Osteoblast (primary cell): ENCODE measurements at regions not wholly inside any gene's neighbourhood (a gene's known extent, or its start where the extent isn't known, plus 50 kb on each side); places are given as distances from the start of the nearest gene placed in this dataset.

Experiments
- DNase-seq: peaks from one replicate; pipeline ENCODE4 v3.0.0; 2011; ENCODE audit warnings: low spot score, mixed read lengths; ENCODE audit not compliant: insufficient read length; ENCODE audit errors: missing footprints
- H2AFZ ChIP-seq: 2 replicates; pipeline ENCODE4 v1.6.0; 2011; ENCODE audit warnings: mild to moderate bottlenecking, low read length
- H3K27ac ChIP-seq: 2 replicates; pipeline ENCODE4 v1.5.1; 2011; ENCODE audit warnings: mild to moderate bottlenecking, low read depth, low read length, moderate library complexity
- H3K27me3 ChIP-seq: 2 replicates; pipeline ENCODE4 v1.6.0; 2012; ENCODE audit warnings: mild to moderate bottlenecking, control low read depth, inconsistent platforms, low read length, moderate library complexity; ENCODE audit not compliant: insufficient read depth
- H3K36me3 ChIP-seq: 2 replicates; pipeline ENCODE4 v1.5.1; 2011; ENCODE audit warnings: mild to moderate bottlenecking, low read length, control low read depth, moderate library complexity; ENCODE audit not compliant: insufficient read depth
- H3K4me1 ChIP-seq: 2 replicates; pipeline ENCODE4 v1.5.1; 2011; ENCODE audit warnings: mild to moderate bottlenecking, low read length, control low read depth, moderate library complexity; ENCODE audit not compliant: insufficient read depth
- H3K4me2 ChIP-seq: 2 replicates; pipeline ENCODE4 v1.6.0; 2011; ENCODE audit warnings: mild to moderate bottlenecking, low read length; ENCODE audit not compliant: insufficient read depth
- H3K4me3 ChIP-seq: fragments of 200-600 bp; sonication (generic); 3 replicates; pipeline ENCODE4 v1.5.1; 2012; ENCODE audit warnings: mild to moderate bottlenecking, low read length, inconsistent platforms; ENCODE audit not compliant: insufficient read depth
- H3K79me2 ChIP-seq: 2 replicates; pipeline ENCODE4 v1.6.0; 2012; ENCODE audit warnings: mild to moderate bottlenecking, low read length, control low read depth, inconsistent platforms; ENCODE audit not compliant: insufficient read depth
- H3K9me3 ChIP-seq: 2 replicates; pipeline ENCODE4 v1.5.1; 2011; ENCODE audit warnings: low read depth, low read length, control low read depth
- H4K20me1 ChIP-seq: 2 replicates; pipeline ENCODE4 v1.6.0; 2012; ENCODE audit warnings: mild to moderate bottlenecking, low read length, control low read depth; ENCODE audit not compliant: insufficient read depth
- CTCF ChIP-seq: IDR thresholded peaks from 2 replicates; pipeline ENCODE4 v1.5.1; 2011; ENCODE audit warnings: mild to moderate bottlenecking, low read depth, low read length, moderate library complexity; ENCODE audit errors: extremely low read depth

- H3K4me2 ChIP-seq, result no peak overlapping the region
- DNase-seq, result no peak
- peaks cover 4% of the 10 kb centered on the region for H3K4me1 ChIP-seq
- H4K20me1 ChIP-seq, result no peaks in the 10 kb centered on the region
- H3K9me3 ChIP-seq, result no peaks in the 10 kb centered on the region
- no peaks in the 10 kb centered on the region for H3K79me2 ChIP-seq
- H2AFZ ChIP-seq, result no peak overlapping the region
- no peak overlapping the region for H3K4me3 ChIP-seq
- no peak for TF ChIP-seq CTCF
- H3K36me3 ChIP-seq, result no peaks in the 10 kb centered on the region
- H3K27me3 ChIP-seq, result no peaks in the 10 kb centered on the region
- no peak overlapping the region for H3K27ac ChIP-seq
Observed at GRCh38 chr17:31686495-31686894, 172.5 kb downstream of the COPRS start.

DNA sequence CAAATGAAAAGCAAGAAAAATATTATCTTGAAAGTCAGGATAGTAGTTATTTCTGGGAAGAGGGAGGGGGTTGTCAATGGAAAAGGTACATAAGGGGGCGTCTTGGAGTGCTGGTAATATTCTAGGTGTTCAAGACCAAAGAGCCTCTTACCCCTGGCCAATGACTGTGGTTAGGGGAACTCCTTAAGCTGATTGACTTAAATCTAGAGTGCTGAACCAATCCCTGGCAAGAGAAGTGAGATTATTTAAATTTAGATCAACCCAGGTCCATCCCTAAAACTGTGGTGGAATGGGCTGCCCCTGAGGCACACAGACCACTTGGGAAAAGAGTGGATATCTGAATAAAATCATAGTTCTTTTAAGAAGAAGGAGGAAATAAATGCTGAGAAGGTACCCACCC, 174.1 kb downstream of the COPRS start:
- Histone ChIP-seq H3K27me3 (no peaks in the 10 kb centered on the region), H3K36me3 (no peaks in the 10 kb centered on the region), H3K4me2 (no peak overlapping the region), H3K4me1 (peaks cover 4% of the 10 kb centered on the region), H3K27ac (no peak overlapping the region), H4K20me1 (no peaks in the 10 kb centered on the region), H3K79me2 (no peaks in the 10 kb centered on the region), H2AFZ (no peak overlapping the region), H3K4me3 (no peak overlapping the region), H3K9me3 (no peaks in the 10 kb centered on the region)
- no peak for DNase-seq
- TF ChIP-seq CTCF, result no peak

DNA sequence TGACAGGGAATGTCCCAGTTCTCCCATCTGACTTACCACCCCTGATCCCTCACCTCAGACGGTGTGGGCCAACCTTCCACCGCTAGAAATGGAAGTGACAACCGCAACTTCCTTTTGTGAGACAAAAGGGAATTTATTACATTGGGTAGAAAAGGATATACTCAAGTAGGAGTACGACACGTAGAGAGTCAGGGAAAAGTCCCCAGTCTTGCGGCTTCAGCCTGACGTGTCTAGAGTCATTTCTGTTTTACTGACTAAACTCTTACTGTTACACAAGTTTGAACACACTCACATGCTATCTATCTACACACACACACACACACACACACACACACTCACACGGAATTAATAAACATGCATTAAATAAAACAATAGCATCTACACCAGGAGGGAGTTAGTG, 178.9 kb downstream of the COPRS start:
- no peak for DNase-seq
- no peaks in the 10 kb centered on the region for H4K20me1 ChIP-seq
- peaks cover 7% of the 10 kb centered on the region for H3K4me1 ChIP-seq
- H3K9me3 ChIP-seq, result no peaks in the 10 kb centered on the region
- no peak overlapping the region for H3K4me2 ChIP-seq
- no peaks in the 10 kb centered on the region for H3K27me3 ChIP-seq
- no peaks in the 10 kb centered on the region for H3K79me2 ChIP-seq
- H2AFZ ChIP-seq, result no peak overlapping the region
- no peak for TF ChIP-seq CTCF
- H3K27ac ChIP-seq, result no peak overlapping the region
- H3K4me3 ChIP-seq, result no peak overlapping the region
- H3K36me3 ChIP-seq, result no peaks in the 10 kb centered on the region

- Histone ChIP-seq H3K27me3 (no peaks in the 10 kb centered on the region), H3K27ac (no peak overlapping the region), H3K36me3 (no peaks in the 10 kb centered on the region), H3K4me3 (no peak overlapping the region), H3K4me2 (no peak overlapping the region), H3K79me2 (no peaks in the 10 kb centered on the region), H3K4me1 (peaks cover 10% of the 10 kb centered on the region), H4K20me1 (no peaks in the 10 kb centered on the region), H3K9me3 (no peaks in the 10 kb centered on the region), H2AFZ (no peak overlapping the region)
- no peak for TF ChIP-seq CTCF
- DNase-seq, result no peak
Observed at GRCh38 chr17:31679667-31680066, 179.4 kb downstream of the COPRS start.
